ENCODE measurements at regions not wholly inside any gene's neighbourhood (a gene's known extent, or its start where the extent isn't known, plus 50 kb on each side); places are given as distances from the start of the nearest gene placed in this dataset.

DNA sequence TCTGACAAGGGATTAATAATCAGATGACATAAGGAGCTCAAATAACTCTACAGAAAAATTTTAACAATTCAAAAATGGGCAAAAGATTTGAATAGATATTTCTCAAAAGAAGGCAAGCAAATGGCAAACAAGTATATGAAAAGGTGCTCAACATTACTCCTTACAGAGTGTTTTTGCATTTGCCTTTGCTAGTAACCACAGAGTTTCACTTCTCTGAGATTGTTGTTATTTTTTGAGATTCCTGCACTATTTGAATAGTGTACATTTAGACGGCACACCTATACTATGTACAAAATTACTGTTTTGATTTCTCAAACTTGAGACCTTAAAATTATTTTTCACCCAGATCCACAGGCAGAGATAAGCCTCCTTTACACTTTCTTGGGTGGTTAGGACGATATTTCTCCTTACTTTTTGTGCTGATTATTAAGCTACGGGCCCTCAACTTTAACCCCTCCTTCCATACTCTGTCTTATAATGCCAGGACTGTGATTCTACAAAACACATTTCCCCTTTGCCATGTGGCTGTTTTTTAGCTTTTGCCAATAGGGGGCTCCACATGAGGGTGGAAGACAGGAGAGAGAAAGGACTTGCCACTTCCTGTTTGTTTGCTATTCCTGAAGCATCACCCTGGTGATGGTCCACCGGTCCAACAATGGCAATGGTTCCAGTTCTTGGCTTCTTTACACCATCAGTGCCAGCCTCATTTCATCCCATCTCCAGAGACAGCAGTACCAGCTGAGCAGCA lies 65.0 kb upstream of the DAP start (continued):
- TF ChIP-seq, protein P1, sequence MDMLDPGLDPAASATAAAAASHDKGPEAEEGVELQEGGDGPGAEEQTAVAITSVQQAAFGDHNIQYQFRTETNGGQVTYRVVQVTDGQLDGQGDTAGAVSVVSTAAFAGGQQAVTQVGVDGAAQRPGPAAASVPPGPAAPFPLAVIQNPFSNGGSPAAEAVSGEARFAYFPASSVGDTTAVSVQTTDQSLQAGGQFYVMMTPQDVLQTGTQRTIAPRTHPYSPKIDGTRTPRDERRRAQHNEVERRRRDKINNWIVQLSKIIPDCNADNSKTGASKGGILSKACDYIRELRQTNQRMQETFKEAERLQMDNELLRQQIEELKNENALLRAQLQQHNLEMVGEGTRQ (IDR thresholded peaks at IDR 0.05; ENCODE audit: borderline replicate concordance, low read depth, low read length), result no peak
- TF ChIP-seq NRF1 (IDR thresholded peaks at IDR 0.05; ENCODE audit: low read depth, low read length) (no peak), POLR2AphosphoS5 (IDR thresholded peaks at IDR 0.05; ENCODE audit: low read depth, low read length) (no peak), EP300 (IDR thresholded peaks at IDR 0.05; ENCODE audit: borderline replicate concordance in 1 of 2, low read depth in 1 of 2, low read length in 1 of 2) (no peak), RXRA (IDR thresholded peaks at IDR 0.05; ENCODE audit: borderline replicate concordance, low read depth) (no peak), MAX (IDR thresholded peaks at IDR 0.05; ENCODE audit: low read depth) (no peak), MXI1 (IDR thresholded peaks at IDR 0.05; ENCODE audit: low read depth, low read length) (no peak)
- TF ChIP-seq, protein P2, sequence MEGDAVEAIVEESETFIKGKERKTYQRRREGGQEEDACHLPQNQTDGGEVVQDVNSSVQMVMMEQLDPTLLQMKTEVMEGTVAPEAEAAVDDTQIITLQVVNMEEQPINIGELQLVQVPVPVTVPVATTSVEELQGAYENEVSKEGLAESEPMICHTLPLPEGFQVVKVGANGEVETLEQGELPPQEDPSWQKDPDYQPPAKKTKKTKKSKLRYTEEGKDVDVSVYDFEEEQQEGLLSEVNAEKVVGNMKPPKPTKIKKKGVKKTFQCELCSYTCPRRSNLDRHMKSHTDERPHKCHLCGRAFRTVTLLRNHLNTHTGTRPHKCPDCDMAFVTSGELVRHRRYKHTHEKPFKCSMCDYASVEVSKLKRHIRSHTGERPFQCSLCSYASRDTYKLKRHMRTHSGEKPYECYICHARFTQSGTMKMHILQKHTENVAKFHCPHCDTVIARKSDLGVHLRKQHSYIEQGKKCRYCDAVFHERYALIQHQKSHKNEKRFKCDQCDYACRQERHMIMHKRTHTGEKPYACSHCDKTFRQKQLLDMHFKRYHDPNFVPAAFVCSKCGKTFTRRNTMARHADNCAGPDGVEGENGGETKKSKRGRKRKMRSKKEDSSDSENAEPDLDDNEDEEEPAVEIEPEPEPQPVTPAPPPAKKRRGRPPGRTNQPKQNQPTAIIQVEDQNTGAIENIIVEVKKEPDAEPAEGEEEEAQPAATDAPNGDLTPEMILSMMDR (IDR thresholded peaks at IDR 0.05), result no peak
- TF ChIP-seq, protein P3, sequence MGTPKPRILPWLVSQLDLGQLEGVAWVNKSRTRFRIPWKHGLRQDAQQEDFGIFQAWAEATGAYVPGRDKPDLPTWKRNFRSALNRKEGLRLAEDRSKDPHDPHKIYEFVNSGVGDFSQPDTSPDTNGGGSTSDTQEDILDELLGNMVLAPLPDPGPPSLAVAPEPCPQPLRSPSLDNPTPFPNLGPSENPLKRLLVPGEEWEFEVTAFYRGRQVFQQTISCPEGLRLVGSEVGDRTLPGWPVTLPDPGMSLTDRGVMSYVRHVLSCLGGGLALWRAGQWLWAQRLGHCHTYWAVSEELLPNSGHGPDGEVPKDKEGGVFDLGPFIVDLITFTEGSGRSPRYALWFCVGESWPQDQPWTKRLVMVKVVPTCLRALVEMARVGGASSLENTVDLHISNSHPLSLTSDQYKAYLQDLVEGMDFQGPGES (IDR thresholded peaks at IDR 0.05; ENCODE audit: low read depth, low read length), result no peak

- Histone ChIP-seq H3K27ac (ENCODE audit: low read depth in 2 of 2, low read length in 1 of 2) (no peak overlapping the region), H3K9me3 (no peaks in the 10 kb centered on the region), H3K9ac (no peak overlapping the region), H3K79me2 (ENCODE audit: insufficient read depth) (no peaks in the 10 kb centered on the region), H3K36me3 (replicated peaks in 1 of 2; ENCODE audit: control insufficient read depth in 1 of 2, insufficient read depth in 2 of 2, low read length in 1 of 2) (no peaks in the 10 kb centered on the region), H3K4me2 (no peak overlapping the region), H3K27me3 (ENCODE audit: insufficient read depth) (peaks cover 12% of the 10 kb centered on the region), H3F3A (replicated peaks; ENCODE audit: insufficient read depth) (no peaks in the 10 kb centered on the region), H3K4me1 (ENCODE audit: control insufficient read depth in 1 of 2, insufficient read depth in 2 of 2, low read depth in 1 of 2, low read length in 1 of 2) (no peaks in the 10 kb centered on the region), H3K4me3 (ENCODE audit: low read depth in 2 of 2, low read length in 1 of 2) (no peak overlapping the region), H4K20me1 (ENCODE audit: insufficient read depth) (no peaks in the 10 kb centered on the region), H2AFZ (ENCODE audit: low read depth) (no peak overlapping the region), H3K9me2 (no peaks in the 10 kb centered on the region)
- CTCF ChIA-PET, result interaction anchor here (0.8 kb wide), 1 partner anchor 14 kb away, joined by 3 read pairs; no protein-coding TSS in a partner anchor
- DNase-seq, result no peak
- POLR2A ChIA-PET, result no interaction called here
- 20% methylated on average over 1 of the region's 1 CpG for WGBS (ENCODE audit: low lambda C conversion rate)
- TF ChIP-seq, protein P2 (IDR thresholded peaks at IDR 0.05), result no peak
- TF ChIP-seq RFX5 (IDR thresholded peaks at IDR 0.05; ENCODE audit: low read length), result no peak
- no peak for TF ChIP-seq MEF2A (IDR thresholded peaks at IDR 0.05; ENCODE audit: borderline replicate concordance, low read depth)
- TF ChIP-seq, protein P4, sequence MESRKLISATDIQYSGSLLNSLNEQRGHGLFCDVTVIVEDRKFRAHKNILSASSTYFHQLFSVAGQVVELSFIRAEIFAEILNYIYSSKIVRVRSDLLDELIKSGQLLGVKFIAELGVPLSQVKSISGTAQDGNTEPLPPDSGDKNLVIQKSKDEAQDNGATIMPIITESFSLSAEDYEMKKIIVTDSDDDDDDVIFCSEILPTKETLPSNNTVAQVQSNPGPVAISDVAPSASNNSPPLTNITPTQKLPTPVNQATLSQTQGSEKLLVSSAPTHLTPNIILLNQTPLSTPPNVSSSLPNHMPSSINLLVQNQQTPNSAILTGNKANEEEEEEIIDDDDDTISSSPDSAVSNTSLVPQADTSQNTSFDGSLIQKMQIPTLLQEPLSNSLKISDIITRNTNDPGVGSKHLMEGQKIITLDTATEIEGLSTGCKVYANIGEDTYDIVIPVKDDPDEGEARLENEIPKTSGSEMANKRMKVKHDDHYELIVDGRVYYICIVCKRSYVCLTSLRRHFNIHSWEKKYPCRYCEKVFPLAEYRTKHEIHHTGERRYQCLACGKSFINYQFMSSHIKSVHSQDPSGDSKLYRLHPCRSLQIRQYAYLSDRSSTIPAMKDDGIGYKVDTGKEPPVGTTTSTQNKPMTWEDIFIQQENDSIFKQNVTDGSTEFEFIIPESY (IDR thresholded peaks at IDR 0.05; ENCODE audit: borderline replicate concordance, low read depth), result no peak
- no peak for TF ChIP-seq GATA2 (CRISPR knock-in tag; IDR thresholded peaks at IDR 0.05)
- TF ChIP-seq USF1 (IDR thresholded peaks at IDR 0.05; ENCODE audit: borderline replicate concordance, low read depth), result no peak
- TF ChIP-seq FOSL2 (IDR thresholded peaks at IDR 0.05; ENCODE audit: borderline replicate concordance, low read depth), result no peak
- TF ChIP-seq GABPA (IDR thresholded peaks at IDR 0.05; ENCODE audit: low read depth), result no peak
Measured at GRCh38 chr5:10812218-10812617, 51.2 kb upstream of the DAP start.

Measured in SK-N-SH (cell line).